GM18498 (cell line): ENCODE measurements at regions not wholly inside any gene's neighbourhood (a gene's known extent, or its start where the extent isn't known, plus 50 kb on each side); places are given as distances from the start of the nearest gene placed in this dataset.
"Not testable (repeated sequence)": the region's sequence is repeated elsewhere in the genome, so short reads cannot be mapped to it uniquely, and the experiment has no call there.

ENCODE experiments used
- ATAC-seq: cut with Tn5 transposase; IDR thresholded peaks from one replicate; pipeline ENCODE4 v1.9.1; 2021; ENCODE audit warnings: mild to moderate bottlenecking, moderate library complexity; ENCODE audit not compliant: unreplicated experiment

DNA sequence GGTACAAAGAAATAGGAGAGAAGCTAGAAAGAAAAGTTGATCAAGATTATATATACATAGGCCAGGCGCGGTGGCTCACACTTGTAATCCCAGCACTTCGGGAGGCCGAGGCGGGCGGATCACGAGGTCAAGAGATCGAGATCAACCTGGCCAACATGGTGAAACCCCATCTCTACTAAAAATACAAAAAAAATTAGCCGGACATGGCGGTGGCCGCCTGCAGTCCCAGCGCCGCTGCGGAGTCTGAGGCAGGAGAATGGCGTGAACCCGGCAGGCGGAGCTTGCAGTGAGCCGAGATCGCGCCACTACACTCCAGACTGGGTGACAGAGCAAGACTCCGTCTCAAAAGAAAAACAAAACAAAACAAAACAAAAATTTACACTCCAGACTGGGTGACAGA is 798.3 kb upstream of the CDH9 start:
- not testable (repeated sequence) for ATAC-seq

DNA sequence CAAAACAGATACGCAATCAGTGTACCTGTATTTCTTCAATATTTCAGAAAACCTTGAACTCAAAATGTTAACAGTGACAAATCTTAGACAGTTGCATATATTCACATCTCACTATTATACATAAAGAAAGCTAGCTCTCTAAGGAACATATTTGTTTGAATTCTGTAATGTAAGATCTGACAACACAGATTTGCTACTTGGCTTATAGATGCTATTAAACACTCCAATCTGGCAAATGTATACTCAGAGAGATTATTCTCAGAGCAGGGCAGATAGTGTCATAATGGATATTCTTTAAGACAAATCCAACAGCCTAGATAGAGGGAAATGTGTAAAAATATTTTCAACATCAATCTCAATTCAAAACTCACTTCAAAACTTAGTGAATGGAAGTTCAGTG is 794.5 kb upstream of the CDH9 start:
- no peak for ATAC-seq

GRCh38 chr5:27830546-27830945 is 792.2 kb upstream of the CDH9 start:
- no peak for ATAC-seq

- ATAC-seq, result no peak
These were observed 783.3 kb upstream of the CDH9 start for GRCh38 chr5:27821681-27822080.

- ATAC-seq, result no peak
These were observed 780.5 kb upstream of the CDH9 start for GRCh38 chr5:27818888-27819287.

DNA sequence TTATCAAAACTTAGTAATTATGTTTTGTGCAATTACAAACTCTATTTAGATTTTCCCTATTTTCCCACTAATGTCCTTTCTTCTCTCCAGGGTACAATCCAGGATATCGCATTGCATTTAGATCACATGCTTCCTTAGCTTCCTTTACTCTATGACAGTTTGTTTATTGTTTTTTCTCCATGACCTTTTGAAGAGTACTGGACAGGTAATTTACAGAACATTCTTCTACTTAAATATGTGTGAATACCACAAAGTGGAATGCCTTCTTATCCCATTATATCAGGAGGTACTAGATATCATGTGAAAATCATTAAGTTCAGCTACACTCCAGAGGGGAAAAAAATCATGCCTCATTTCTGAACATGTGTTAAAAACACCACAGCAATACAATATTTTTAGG is 776.6 kb upstream of the CDH9 start:
- no peak for ATAC-seq

DNA sequence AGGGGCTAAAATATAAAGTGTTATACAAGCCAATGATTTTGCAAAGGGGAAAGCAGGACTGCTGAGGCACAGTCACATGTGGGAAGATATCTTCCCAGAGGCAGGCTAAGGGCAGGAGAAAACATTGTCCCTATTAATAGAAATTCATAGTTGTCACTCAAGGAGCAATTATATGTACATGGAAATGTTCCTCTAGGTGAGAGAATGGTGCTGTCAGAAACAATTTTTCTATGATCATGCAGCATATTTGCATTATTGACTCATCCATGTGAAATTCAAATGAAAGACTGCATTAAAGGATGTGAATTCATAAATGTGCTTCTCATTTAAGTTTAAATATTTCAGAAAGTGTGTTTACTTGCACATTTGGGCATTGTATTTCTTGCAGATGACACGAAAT is 775.9 kb upstream of the CDH9 start:
- ATAC-seq, result no peak

GRCh38 chr5:27810458-27810857 is 772.1 kb upstream of the CDH9 start:
- no peak for ATAC-seq

- no peak for ATAC-seq
These were observed 758.8 kb upstream of the CDH9 start for GRCh38 chr5:27797220-27797619.

- ATAC-seq, result no peak
These were observed 749.8 kb upstream of the CDH9 start for GRCh38 chr5:27788184-27788583.

DNA sequence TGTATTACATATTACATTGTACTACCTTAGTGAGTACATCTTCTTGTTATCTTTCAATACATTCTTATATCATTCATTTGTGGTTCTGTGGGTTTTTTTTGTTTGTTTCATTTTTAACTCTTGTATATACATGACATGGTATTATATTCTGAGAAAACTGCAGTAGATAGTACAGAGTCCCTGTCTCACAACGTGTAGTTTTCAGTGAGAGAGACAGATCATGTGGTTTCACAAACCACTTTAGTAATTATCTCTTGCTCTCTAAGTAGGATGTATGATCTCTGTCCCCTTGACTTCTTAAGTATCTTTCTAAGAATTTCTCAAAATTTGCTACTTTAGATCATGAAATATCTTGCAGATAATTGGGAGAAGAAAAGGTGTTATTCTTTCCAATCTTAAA is 745.9 kb upstream of the CDH9 start:
- ATAC-seq, result no peak

DNA sequence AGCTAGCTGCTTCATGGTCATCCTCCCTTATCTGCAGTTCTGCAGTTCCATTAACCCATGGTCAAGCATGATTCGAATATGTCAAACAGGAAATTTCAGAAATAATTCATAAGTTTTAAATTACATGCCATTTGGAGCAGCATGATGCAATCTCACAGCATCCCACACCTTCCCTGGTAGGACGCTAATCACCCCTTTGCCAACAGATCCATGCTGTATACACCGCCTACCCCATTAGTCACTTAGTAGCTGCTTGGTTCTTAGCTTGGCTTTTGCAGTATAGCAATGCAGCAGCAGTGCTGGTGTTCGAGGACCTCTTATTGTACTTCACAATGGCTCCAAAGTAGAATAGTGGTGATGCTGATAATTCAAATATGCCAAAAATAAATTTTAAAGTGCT is 739.7 kb upstream of the CDH9 start:
- ATAC-seq, result no peak

- no peak for ATAC-seq
These were observed 735.2 kb upstream of the CDH9 start for GRCh38 chr5:27773636-27774035.

DNA sequence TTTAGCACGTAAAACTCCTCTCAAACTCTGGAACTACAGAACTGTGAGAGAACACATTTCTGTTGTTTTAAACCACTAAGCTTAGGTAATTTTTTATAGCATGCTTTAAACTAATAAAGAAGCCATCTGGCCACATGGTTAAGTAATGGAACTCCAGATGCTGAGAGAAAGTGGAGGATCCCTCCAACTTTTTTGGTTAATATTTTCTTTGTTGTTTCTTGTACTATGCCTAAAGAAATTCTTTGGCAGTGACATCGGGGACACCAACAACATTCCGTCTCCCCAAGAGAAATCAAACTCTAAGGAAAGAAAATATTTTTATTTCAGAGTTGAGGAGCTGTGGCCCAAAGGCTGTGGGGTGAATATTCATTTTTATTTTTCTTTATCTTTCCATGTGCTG is 734.8 kb upstream of the CDH9 start:
- ATAC-seq, result no peak

- ATAC-seq, result no peak
These were observed 731.5 kb upstream of the CDH9 start for GRCh38 chr5:27769748-27770402.

- no peak for ATAC-seq
These were observed 710.5 kb upstream of the CDH9 start for GRCh38 chr5:27748847-27749246.

DNA sequence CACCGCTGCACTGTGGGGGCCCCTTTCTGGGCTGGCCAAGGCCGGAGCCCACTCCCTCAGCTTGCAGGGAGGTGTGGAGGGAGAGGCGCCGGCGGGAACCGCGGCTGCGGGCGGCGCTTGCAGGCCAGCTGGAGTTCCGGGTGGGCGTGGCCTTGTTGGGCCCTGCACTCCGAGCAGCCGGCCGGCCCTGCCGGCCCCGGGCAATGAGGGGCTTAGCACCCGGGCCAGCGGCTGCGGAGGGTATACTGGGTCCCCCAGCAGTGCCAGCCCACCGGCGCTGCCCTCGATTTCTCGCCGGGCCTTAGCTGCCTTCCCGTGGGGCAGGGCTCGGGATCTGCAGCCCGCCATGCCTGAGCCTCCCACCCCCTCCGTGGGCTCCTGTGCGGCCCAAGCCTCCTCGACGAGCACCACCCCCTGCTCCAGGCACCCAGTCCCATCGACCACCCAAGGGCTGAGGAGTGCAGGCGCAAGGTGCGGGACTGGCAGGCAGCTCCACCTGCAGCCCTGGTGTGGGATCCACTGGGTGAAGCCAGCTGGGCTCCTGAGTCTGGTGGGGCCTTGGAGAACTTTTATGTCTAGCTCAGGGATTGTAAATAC is 705.1 kb upstream of the CDH9 start:
- not testable (repeated sequence) for ATAC-seq

DNA sequence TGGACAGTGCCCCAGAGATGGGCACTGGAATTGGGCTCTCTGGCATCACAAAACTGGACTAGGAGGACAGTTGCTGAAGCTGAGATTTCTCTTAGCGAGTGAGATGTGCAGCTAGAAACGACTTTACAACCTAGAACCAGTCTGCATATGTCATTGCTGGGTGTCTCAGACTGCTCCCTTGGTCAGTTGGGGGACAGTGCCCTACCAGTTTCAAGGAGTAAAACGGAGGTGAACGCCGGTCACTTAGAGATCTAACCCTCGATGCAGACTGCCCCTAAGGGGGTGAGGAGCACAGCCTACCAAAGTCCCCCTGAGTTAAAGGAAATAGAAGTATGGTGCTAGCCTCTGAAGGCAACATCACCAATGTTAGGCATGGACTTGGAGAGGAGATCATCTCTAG is 704.4 kb upstream of the CDH9 start:
- no peak for ATAC-seq

- ATAC-seq, result no peak
These were observed 696.5 kb upstream of the CDH9 start for GRCh38 chr5:27734838-27735237.

DNA sequence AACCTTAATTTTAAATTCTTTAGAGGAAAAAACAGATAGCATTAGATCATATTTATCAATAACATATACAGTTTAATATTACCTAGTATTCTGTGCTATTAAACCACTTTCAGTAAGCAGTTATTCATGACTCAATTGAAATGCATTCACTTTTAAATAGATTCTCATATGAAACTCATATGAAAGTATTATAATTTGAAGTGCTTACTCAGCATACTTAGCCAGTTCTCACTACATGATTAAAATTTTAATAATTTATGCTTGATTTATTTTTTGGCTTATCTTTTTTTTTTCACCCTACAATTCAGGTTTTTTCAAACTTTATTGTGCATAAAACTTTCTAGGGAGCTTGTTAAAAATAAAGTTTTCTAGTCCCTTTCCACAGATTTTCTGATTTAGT is 694.9 kb upstream of the CDH9 start:
- no peak for ATAC-seq

DNA sequence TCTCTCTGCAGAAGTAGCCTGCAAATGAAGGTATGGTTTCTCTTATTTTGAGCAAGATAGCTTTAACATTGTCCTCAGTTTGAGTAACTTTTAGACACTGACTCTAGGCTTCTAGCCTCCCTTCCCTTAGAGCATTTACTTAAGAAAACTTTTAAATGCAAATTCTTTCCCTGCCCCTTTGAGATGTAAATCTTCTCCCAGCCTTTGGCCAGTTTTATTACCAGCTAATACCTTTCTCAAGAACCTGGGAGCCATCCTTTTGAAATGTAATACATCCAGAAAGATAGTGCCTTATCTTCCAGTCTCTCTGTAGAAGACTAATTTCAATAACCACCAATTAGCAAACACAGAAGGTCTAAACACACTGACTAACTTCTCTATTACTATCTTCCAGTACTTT is 688.9 kb upstream of the CDH9 start:
- no peak for ATAC-seq

GRCh38 chr5:27722337-27722736 is 684.0 kb upstream of the CDH9 start:
- no peak for ATAC-seq

DNA sequence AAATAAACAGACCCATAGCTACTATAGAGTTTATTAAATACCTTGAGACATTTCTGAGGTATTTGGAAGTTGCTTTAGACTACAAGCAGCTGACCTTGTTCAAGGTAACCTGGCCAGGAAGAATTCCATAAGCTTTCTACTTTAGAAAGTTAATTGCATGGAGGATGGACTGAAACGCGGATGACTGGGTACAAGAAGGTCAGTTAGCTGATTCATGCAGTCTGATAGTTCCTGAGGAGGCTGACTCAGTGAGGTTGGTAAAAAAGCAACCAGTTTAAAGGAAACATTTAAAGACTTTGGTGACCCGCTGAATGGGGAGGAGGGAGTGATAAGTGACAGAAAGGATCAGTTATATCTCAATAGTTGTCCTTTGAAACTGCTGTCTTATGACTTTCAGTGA is 670.1 kb upstream of the CDH9 start:
- ATAC-seq, result no peak
